HepG2 (cell line): ENCODE measurements at regions not wholly inside any gene's neighbourhood (a gene's known extent, or its start where the extent isn't known, plus 50 kb on each side); places are given as distances from the start of the nearest gene placed in this dataset.
A peak's percentile ranks its signal among the peaks of the same experiment; 100 is the strongest.

Source experiments
- CEBPB ChIP-seq: IDR thresholded peaks from 2 replicates; pipeline ENCODE4 v1.6.1; 2011; ENCODE audit warnings: low read depth, low read length, improper control_type of control experiment, borderline replicate concordance
- DNMT3B ChIP-seq: conservative IDR thresholded peaks from 2 replicates; pipeline ENCODE4 v1.6.1; 2016; ENCODE audit warnings: missing biosample characterization, control low read depth
- KDM4B ChIP-seq: sonication (generic); formaldehyde crosslinking; IDR thresholded peaks from 2 replicates; pipeline ENCODE4 v1.4.0; 2020; ENCODE audit warnings: missing genetic modification reagents
- KLF11 ChIP-seq: IDR thresholded peaks from 2 replicates; pipeline ENCODE4 v1.6.1; 2016; ENCODE audit warnings: missing compliant biosample characterization
- SALL1 ChIP-seq: sonication (generic); formaldehyde crosslinking; IDR thresholded peaks from 2 replicates; pipeline ENCODE4 v1.8.0; 2022; ENCODE audit warnings: mild to moderate bottlenecking, missing genetic modification reagents
- SMYD3 ChIP-seq: sonication (generic); formaldehyde crosslinking; IDR thresholded peaks from 2 replicates; pipeline ENCODE4 v1.8.1; 2023; ENCODE audit warnings: mild to moderate bottlenecking, missing genetic modification reagents
- STAG1 ChIP-seq: sonication (generic); formaldehyde crosslinking; IDR thresholded peaks from 2 replicates; pipeline ENCODE4 v1.4.0; 2020; ENCODE audit warnings: missing genetic modification reagents
- TBX3 ChIP-seq: fragments of 450-650 bp; IDR thresholded peaks from 2 replicates; pipeline ENCODE4 v1.6.1; 2017; ENCODE audit warnings: antibody characterized with exemption, mild to moderate bottlenecking, inconsistent platforms, borderline replicate concordance
- ZBTB8A ChIP-seq: sonication (generic); formaldehyde crosslinking; IDR thresholded peaks from 2 replicates; pipeline ENCODE4 v1.4.0; 2020; ENCODE audit warnings: mild to moderate bottlenecking, low read depth, missing genetic modification reagents, borderline replicate concordance
- ZFP1 ChIP-seq: IDR thresholded peaks from 2 replicates; pipeline ENCODE4 v1.6.1; 2016
- ZFY ChIP-seq: sonication (generic); formaldehyde crosslinking; IDR thresholded peaks from 2 replicates; pipeline ENCODE4 v1.4.0; 2020; ENCODE audit warnings: missing genetic modification reagents
- ZNF124 ChIP-seq: sonication (generic); formaldehyde crosslinking; IDR thresholded peaks from 2 replicates; pipeline ENCODE4 v1.4.0; 2020; ENCODE audit warnings: missing genetic modification reagents
- ZNF143 ChIP-seq: sonication (generic); formaldehyde crosslinking; IDR thresholded peaks from 2 replicates; pipeline ENCODE4 v1.4.0; 2020; ENCODE audit warnings: missing genetic modification reagents
- ZNF354B ChIP-seq: sonication (generic); formaldehyde crosslinking; IDR thresholded peaks from 2 replicates; pipeline ENCODE4 v1.8.0; 2022; ENCODE audit warnings: mild to moderate bottlenecking, missing genetic modification reagents
- ZNF558 ChIP-seq: sonication (generic); formaldehyde crosslinking; IDR thresholded peaks from 2 replicates; pipeline ENCODE4 v1.9.0; 2022; ENCODE audit warnings: mild to moderate bottlenecking, missing genetic modification reagents, borderline replicate concordance
- ZNF660 ChIP-seq: sonication (generic); formaldehyde crosslinking; IDR thresholded peaks from 2 replicates; pipeline ENCODE4 v1.5.1; 2020; ENCODE audit warnings: mild to moderate bottlenecking, low read depth, missing genetic modification reagents, borderline replicate concordance
- ZNF674 ChIP-seq: sonication (generic); formaldehyde crosslinking; IDR thresholded peaks from 2 replicates; pipeline ENCODE4 v1.5.0; 2020; ENCODE audit warnings: low read depth, mild to moderate bottlenecking, missing genetic modification reagents
- TF ChIP-seq, protein P1 (sequence below): sonication (generic); formaldehyde crosslinking; IDR thresholded peaks from 2 replicates; pipeline ENCODE4 v1.4.0; 2020; ENCODE audit warnings: mild to moderate bottlenecking, missing genetic modification reagents
- TF ChIP-seq, protein P2 (sequence below): sonication (generic); formaldehyde crosslinking; IDR thresholded peaks from 2 replicates; pipeline ENCODE4 v1.4.0; 2020; ENCODE audit warnings: mild to moderate bottlenecking, missing genetic modification reagents
- TF ChIP-seq, protein P3 (sequence below): sonication (generic); formaldehyde crosslinking; IDR thresholded peaks from 2 replicates; pipeline ENCODE4 v1.4.0; 2020; ENCODE audit warnings: missing genetic modification reagents
- TF ChIP-seq, protein P4 (sequence below): fragments of 450-650 bp; IDR thresholded peaks from 2 replicates; pipeline ENCODE4 v1.6.1; 2017

DNA sequence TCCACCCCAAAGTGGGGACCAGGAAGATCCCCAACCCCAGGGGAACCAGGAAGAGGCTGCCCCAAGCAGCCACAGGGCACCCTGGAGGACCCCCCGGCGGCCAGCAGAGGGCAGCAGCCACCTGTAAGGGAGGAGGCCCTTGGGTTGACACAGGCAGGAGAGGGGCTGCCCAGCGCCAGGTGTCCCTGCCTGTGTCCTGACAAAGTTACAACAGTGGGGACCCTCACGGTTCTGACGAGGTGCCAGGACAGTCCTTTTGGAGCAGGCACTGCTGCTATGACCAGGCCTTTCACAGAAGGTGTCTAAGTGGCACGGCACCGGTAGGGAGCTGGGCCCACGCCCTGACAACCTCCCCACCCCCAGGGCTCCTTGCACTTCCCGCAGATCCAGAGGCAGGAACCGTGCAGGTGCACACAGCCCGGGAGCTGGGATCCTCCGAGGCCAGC lies 176.7 kb downstream of the BMP7 start (continued):
- TF ChIP-seq, protein P1, sequence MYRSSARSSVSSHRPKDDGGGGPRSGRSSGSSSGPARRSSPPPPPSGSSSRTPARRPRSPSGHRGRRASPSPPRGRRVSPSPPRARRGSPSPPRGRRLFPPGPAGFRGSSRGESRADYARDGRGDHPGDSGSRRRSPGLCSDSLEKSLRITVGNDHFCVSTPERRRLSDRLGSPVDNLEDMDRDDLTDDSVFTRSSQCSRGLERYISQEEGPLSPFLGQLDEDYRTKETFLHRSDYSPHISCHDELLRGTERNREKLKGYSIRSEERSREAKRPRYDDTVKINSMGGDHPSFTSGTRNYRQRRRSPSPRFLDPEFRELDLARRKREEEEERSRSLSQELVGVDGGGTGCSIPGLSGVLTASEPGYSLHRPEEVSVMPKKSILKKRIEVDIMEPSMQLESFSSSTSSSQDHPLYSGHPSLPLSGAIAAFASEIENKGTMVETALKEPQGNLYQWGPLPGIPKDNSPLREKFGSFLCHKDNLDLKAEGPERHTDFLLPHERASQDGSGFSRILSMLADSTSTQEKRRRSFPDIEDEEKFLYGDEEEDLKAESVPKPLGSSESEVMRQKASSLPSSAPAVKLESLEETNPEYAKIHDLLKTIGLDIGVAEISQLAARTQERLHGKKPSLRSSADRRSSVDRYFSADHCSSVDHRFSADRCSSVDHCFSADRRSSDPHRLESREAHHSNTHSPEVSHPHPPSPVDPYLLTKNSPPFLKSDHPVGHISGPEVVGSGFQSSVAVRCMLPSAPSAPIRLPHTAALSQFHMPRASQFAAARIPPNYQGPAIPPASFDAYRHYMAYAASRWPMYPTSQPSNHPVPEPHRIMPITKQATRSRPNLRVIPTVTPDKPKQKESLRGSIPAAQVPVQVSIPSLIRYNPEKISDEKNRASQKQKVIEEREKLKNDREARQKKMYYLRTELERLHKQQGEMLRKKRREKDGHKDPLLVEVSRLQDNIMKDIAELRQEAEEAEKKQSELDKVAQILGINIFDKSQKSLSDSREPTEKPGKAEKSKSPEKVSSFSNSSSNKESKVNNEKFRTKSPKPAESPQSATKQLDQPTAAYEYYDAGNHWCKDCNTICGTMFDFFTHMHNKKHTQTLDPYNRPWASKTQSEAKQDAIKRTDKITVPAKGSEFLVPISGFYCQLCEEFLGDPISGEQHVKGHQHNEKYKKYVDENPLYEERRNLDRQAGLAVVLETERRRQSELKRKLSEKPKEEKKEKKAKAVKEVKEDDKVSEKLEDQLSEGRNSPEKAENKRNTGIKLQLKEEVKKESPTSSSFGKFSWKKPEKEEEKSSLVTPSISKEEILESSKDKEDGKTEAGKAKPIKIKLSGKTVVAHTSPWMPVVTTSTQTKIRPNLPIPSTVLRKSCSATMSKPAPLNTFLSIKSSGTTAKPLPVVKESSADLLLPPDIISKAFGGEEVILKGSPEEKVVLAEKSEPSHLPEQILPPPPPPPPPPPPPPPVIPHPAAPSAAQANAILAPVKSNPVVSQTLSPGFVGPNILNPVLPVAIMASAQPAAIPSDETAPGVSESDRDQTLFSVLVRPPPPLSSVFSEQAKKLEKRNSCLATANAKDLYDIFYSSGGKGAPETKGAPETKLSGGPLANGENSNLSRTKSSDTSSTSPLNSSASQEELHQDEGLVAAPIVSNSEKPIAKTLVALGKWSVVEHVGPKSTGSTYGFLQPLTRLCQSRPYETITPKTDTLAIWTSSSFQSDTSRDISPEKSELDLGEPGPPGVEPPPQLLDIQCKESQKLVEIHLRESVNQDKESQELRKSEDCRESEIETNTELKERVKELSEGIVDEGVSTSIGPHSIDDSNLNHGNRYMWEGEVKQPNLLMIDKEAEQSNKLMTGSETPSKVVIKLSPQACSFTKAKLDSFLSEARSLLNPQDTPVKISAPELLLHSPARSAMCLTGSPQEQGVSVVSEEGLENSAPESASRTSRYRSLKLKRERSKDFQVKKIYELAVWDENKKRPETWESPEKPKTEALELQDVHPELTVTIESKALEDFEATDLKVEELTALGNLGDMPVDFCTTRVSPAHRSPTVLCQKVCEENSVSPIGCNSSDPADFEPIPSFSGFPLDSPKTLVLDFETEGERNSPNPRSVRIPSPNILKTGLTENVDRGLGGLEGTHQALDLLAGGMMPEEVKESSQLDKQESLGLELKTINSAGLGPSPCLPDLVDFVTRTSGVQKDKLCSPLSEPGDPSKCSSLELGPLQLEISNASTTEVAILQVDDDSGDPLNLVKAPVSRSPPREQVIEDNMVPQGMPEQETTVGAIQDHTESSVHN: no peak
- TF ChIP-seq, protein P2, sequence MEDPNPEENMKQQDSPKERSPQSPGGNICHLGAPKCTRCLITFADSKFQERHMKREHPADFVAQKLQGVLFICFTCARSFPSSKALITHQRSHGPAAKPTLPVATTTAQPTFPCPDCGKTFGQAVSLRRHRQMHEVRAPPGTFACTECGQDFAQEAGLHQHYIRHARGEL (CRISPR knock-in tag): no peak
- TF ChIP-seq SALL1 (peak; percentile 36), ZNF674 (CRISPR knock-in tag) (no peak), TBX3 (no peak), ZNF143 (CRISPR knock-in tag) (no peak), KLF11 (CRISPR knock-in tag) (no peak), ZNF124 (no peak), ZFY (CRISPR knock-in tag) (no peak), SMYD3 (no peak), DNMT3B (CRISPR knock-in tag) (no peak), CEBPB (no peak), ZNF354B (CRISPR knock-in tag) (no peak), ZFP1 (CRISPR knock-in tag) (no peak), KDM4B (no peak), ZNF660 (CRISPR knock-in tag) (no peak), ZBTB8A (CRISPR knock-in tag) (no peak), ZNF558 (no peak; the same call in 1 of the 2 replicates), STAG1 (CRISPR knock-in tag) (peak; percentile 97)
- TF ChIP-seq, protein P3, sequence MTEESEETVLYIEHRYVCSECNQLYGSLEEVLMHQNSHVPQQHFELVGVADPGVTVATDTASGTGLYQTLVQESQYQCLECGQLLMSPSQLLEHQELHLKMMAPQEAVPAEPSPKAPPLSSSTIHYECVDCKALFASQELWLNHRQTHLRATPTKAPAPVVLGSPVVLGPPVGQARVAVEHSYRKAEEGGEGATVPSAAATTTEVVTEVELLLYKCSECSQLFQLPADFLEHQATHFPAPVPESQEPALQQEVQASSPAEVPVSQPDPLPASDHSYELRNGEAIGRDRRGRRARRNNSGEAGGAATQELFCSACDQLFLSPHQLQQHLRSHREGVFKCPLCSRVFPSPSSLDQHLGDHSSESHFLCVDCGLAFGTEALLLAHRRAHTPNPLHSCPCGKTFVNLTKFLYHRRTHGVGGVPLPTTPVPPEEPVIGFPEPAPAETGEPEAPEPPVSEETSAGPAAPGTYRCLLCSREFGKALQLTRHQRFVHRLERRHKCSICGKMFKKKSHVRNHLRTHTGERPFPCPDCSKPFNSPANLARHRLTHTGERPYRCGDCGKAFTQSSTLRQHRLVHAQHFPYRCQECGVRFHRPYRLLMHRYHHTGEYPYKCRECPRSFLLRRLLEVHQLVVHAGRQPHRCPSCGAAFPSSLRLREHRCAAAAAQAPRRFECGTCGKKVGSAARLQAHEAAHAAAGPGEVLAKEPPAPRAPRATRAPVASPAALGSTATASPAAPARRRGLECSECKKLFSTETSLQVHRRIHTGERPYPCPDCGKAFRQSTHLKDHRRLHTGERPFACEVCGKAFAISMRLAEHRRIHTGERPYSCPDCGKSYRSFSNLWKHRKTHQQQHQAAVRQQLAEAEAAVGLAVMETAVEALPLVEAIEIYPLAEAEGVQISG (CRISPR knock-in tag): no peak
- TF ChIP-seq, protein P4, sequence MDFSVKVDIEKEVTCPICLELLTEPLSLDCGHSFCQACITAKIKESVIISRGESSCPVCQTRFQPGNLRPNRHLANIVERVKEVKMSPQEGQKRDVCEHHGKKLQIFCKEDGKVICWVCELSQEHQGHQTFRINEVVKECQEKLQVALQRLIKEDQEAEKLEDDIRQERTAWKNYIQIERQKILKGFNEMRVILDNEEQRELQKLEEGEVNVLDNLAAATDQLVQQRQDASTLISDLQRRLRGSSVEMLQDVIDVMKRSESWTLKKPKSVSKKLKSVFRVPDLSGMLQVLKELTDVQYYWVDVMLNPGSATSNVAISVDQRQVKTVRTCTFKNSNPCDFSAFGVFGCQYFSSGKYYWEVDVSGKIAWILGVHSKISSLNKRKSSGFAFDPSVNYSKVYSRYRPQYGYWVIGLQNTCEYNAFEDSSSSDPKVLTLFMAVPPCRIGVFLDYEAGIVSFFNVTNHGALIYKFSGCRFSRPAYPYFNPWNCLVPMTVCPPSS: no peak
